Lower leg skin (tissue), 3 donors: ENCODE measurements at regions not wholly inside any gene's neighbourhood (a gene's known extent, or its start where the extent isn't known, plus 50 kb on each side); places are given as distances from the start of the nearest gene placed in this dataset.

ENCODE experiments used
- POLR2A ChIP-seq, 2 donors: fragments of 450-650 bp; IDR thresholded peaks; one replicate each; pipeline ENCODE4 v1.6.1; 2016 to 2017; ENCODE audit warnings: antibody characterized with exemption in 2 of 2, mild to moderate bottlenecking in 1 of 2, moderate library complexity in 1 of 2
- TF ChIP-seq, protein P1 (sequence below), 3 donors: fragments of 450-650 bp; IDR thresholded peaks; one replicate each; pipeline ENCODE4 v1.5.1; 2016; ENCODE audit warnings: antibody characterized with exemption in 3 of 3, mild to moderate bottlenecking in 3 of 3, moderate library complexity in 2 of 3

DNA sequence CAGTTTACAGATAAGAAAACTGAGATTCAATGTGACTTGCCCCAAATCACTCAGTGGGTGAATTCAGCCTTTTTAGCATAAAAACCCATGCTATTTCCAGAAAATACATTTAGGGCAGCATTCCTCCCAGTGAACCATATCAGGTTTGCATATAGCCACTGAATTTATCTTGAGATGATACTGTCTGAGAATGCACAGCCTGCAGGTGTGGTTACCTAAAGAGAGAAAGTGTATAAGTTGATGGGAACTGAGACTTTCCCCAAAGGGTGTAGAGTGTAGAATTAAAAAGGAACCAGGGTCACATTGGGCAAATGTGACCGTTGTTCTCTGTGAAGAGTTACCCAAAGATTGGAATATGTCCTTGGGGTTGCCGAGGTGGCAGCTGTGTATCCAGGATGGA is 100.0 kb upstream of the PIK3R1 start:
- TF ChIP-seq, protein P1, sequence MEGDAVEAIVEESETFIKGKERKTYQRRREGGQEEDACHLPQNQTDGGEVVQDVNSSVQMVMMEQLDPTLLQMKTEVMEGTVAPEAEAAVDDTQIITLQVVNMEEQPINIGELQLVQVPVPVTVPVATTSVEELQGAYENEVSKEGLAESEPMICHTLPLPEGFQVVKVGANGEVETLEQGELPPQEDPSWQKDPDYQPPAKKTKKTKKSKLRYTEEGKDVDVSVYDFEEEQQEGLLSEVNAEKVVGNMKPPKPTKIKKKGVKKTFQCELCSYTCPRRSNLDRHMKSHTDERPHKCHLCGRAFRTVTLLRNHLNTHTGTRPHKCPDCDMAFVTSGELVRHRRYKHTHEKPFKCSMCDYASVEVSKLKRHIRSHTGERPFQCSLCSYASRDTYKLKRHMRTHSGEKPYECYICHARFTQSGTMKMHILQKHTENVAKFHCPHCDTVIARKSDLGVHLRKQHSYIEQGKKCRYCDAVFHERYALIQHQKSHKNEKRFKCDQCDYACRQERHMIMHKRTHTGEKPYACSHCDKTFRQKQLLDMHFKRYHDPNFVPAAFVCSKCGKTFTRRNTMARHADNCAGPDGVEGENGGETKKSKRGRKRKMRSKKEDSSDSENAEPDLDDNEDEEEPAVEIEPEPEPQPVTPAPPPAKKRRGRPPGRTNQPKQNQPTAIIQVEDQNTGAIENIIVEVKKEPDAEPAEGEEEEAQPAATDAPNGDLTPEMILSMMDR (IDR thresholded peaks at IDR 0.05) = no peak
- no peak for TF ChIP-seq POLR2A (IDR thresholded peaks at IDR 0.05)
